A549 (cell line): ENCODE measurements at regions not wholly inside any gene's neighbourhood (a gene's known extent, or its start where the extent isn't known, plus 50 kb on each side); places are given as distances from the start of the nearest gene placed in this dataset.

Source experiments
- ATAC-seq, 2 experiments: fragments of 200-7000 bp in 1 of 2; fragments of >200 bp in 1 of 2; cut with Nextera tagmentation in 1 of 2; cut with Tn5 transposase in 1 of 2; 3 replicates each; pipeline versions ENCODE4 v1.8.0 to v1.9.1; 2018 to 2020; ENCODE audit warnings: mild to moderate bottlenecking in 1 of 2, moderate library complexity in 1 of 2
- CTCF ChIA-PET: fragments of 300-600 bp; sonication (Branson Sonifier 250); formaldehyde crosslinking; extraction: SDS; loops from one replicate; lab custom pipeline; 2021; ENCODE audit warnings: antibody characterized with exemption, inconsistent platforms; lab: Yijun Ruan, JAX
- POLR2A ChIA-PET: fragments of 350-600 bp; formaldehyde crosslinking; extraction: SDS; loops from one replicate; lab custom pipeline; 2021; ENCODE audit warnings: antibody characterized with exemption, inconsistent platforms; lab: Yijun Ruan, JAX
- DNase-seq, 2 experiments: peaks; one replicate each; pipeline versions ENCODE4 v3.0.0 to v3.0.0-alpha.2; 2011 to 2016; ENCODE audit warnings: low read depth in 1 of 2, low spot score in 1 of 2
- FAIRE-seq: peaks from 2 replicates; lab custom pipeline; 2011; peaks lifted over from hg19 to GRCh38; lab: Jason Lieb, UNC
- H3K27ac ChIP-seq, 2 experiments: fragments of >200 bp; sonication (Bioruptor Twin); formaldehyde crosslinking; 3 replicates each; pipeline ENCODE4 v1.5.1; 2016 to 2017
- H3K4me1 ChIP-seq: fragments of >200 bp; sonication (Bioruptor Twin); formaldehyde crosslinking; 3 replicates; pipeline ENCODE4 v1.6.1; 2016
- H3K4me2 ChIP-seq: fragments of >200 bp; sonication (Bioruptor Twin); formaldehyde crosslinking; 3 replicates; pipeline ENCODE4 v1.6.1; 2016
- H3K4me3 ChIP-seq: fragments of >200 bp; sonication (Bioruptor Twin); formaldehyde crosslinking; 3 replicates; pipeline ENCODE4 v1.5.1; 2016
- H3K9me3 ChIP-seq: fragments of >200 bp; sonication (Bioruptor Twin); formaldehyde crosslinking; 3 replicates; pipeline ENCODE4 v1.6.1; 2016
- CEBPB ChIP-seq, 2 experiments: fragments of >200 bp in 1 of 2; sonication (Bioruptor Twin) in 1 of 2; formaldehyde crosslinking in 1 of 2; IDR thresholded peaks; 2 replicates each; pipeline ENCODE4 v1.6.1; 2012 to 2016
- CHD2 ChIP-seq: fragments of 150-350 bp; IDR thresholded peaks from 2 replicates; pipeline ENCODE4 v1.6.1; 2014; ENCODE audit warnings: low read length; ENCODE audit not compliant: partially characterized antibody
- EP300 ChIP-seq, 2 experiments: fragments of >200 bp; sonication (Bioruptor Twin); formaldehyde crosslinking; IDR thresholded peaks; 2 replicates in 1 of 2; 3 replicates in 1 of 2; pipeline ENCODE4 v1.6.1; 2016 to 2017
- ESRRA ChIP-seq: fragments of 150-350 bp; IDR thresholded peaks from 2 replicates; pipeline ENCODE4 v1.6.1; 2014; ENCODE audit warnings: mild to moderate bottlenecking, low read length, borderline replicate concordance
- FOSL2 ChIP-seq, 2 experiments: fragments of 450-650 bp in 1 of 2; fragments of >200 bp in 1 of 2; sonication (Bioruptor Twin) in 1 of 2; formaldehyde crosslinking; IDR thresholded peaks; 2 replicates each; pipeline versions ENCODE4 v1.5.0 to v1.6.1; 2016 to 2020; ENCODE audit warnings: mild to moderate bottlenecking in 1 of 2, moderate library complexity in 1 of 2
- FOXS1 ChIP-seq: fragments of 250-450 bp; sonication (Bioruptor Pico); IDR thresholded peaks from 2 replicates; pipeline ENCODE4 v1.5.0; 2020; ENCODE audit warnings: mild to moderate bottlenecking, moderate library complexity
- GATA3 ChIP-seq: IDR thresholded peaks from 2 replicates; pipeline ENCODE4 v1.6.1; 2012; ENCODE audit warnings: borderline replicate concordance
- HOXB5 ChIP-seq: fragments of 250-450 bp; sonication (Bioruptor Pico); IDR thresholded peaks from 2 replicates; pipeline ENCODE4 v1.5.0; 2020; ENCODE audit warnings: mild to moderate bottlenecking, moderate library complexity
- JUN ChIP-seq, 2 experiments: fragments of >200 bp; sonication (Bioruptor Twin); formaldehyde crosslinking; IDR thresholded peaks; 2 replicates in 1 of 2; 3 replicates in 1 of 2; pipeline ENCODE4 v1.6.1; 2016 to 2017
- MAZ ChIP-seq: fragments of 150-350 bp; IDR thresholded peaks from 2 replicates; pipeline ENCODE4 v1.6.1; 2014; ENCODE audit warnings: antibody characterized with exemption, low read depth, low read length, borderline replicate concordance
- MYC ChIP-seq: IDR thresholded peaks from 2 replicates; pipeline ENCODE4 v1.6.1; 2012; ENCODE audit warnings: mild to moderate bottlenecking, inconsistent platforms, low read length, improper control_type of control experiment, borderline replicate concordance
- NPAS2 ChIP-seq: fragments of 250-450 bp; sonication (Bioruptor Pico); IDR thresholded peaks from 2 replicates; pipeline ENCODE4 v1.8.0; 2022; ENCODE audit warnings: mild to moderate bottlenecking, moderate library complexity, borderline replicate concordance
- POLR2A ChIP-seq: IDR thresholded peaks from 2 replicates; pipeline ENCODE4 v1.6.1; 2012; ENCODE audit warnings: mild to moderate bottlenecking, low read length
- RAD21 ChIP-seq, 2 experiments: fragments of >200 bp in 1 of 2; sonication (Bioruptor Twin) in 1 of 2; formaldehyde crosslinking in 1 of 2; IDR thresholded peaks in 1 of 2; conservative IDR thresholded peaks in 1 of 2; 2 replicates in 1 of 2; 3 replicates in 1 of 2; pipeline ENCODE4 v1.6.1; 2012 to 2018; ENCODE audit warnings: inconsistent platforms in 1 of 2
- RNF2 ChIP-seq: fragments of 200-600 bp; sonication (generic); IDR thresholded peaks from 2 replicates; pipeline ENCODE4 v1.6.1; 2016; ENCODE audit warnings: low read depth, mild to moderate bottlenecking, antibody characterized with exemption, moderate library complexity, borderline replicate concordance
- SREBF2 ChIP-seq: fragments of 450-650 bp; IDR thresholded peaks from 2 replicates; pipeline ENCODE4 v1.6.1; 2014; ENCODE audit warnings: mild to moderate bottlenecking, moderate library complexity
- TP53 ChIP-seq: fragments of 250-450 bp; sonication (Bioruptor Pico); IDR thresholded peaks from 2 replicates; pipeline ENCODE4 v1.5.0; 2021; ENCODE audit warnings: mild to moderate bottlenecking, moderate library complexity
- ZC3H11A ChIP-seq: fragments of 450-650 bp; IDR thresholded peaks from 2 replicates; pipeline ENCODE4 v1.6.1; 2014; ENCODE audit warnings: antibody characterized with exemption, mild to moderate bottlenecking
- WGBS: methylation state at CpG from one replicate; pipeline ENCODE4 v1.1.6; 2017; ENCODE audit errors: missing lambda C conversion rate; 5-methylcytosine and 5-hydroxymethylcytosine counted together
- TF ChIP-seq, protein P1 (sequence below): fragments of 150-350 bp; IDR thresholded peaks from 2 replicates; pipeline ENCODE4 v1.6.1; 2014; ENCODE audit warnings: low read depth, mild to moderate bottlenecking, low read length
- TF ChIP-seq, protein P2 (sequence below): fragments of >200 bp; sonication (Bioruptor Twin); formaldehyde crosslinking; IDR thresholded peaks from 3 replicates; pipeline ENCODE4 v1.5.1; 2016
- TF ChIP-seq, protein P3 (sequence below): fragments of 450-650 bp; IDR thresholded peaks from 2 replicates; pipeline ENCODE4 v1.6.1; 2014; ENCODE audit warnings: antibody characterized with exemption
- TF ChIP-seq, protein P4 (sequence below): fragments of >200 bp; sonication (Bioruptor Twin); formaldehyde crosslinking; IDR thresholded peaks from 3 replicates; pipeline ENCODE4 v1.6.1; 2016
- TF ChIP-seq, protein P5 (sequence below): fragments of 250-450 bp; sonication (Bioruptor Pico); IDR thresholded peaks from 2 replicates; pipeline ENCODE4 v1.5.0; 2020; ENCODE audit warnings: low read depth, mild to moderate bottlenecking, moderate library complexity
- TF ChIP-seq, protein P6 (sequence below): fragments of 250-450 bp; sonication (Bioruptor Pico); IDR thresholded peaks from 2 replicates; pipeline ENCODE4 v1.5.0; 2021; ENCODE audit warnings: mild to moderate bottlenecking, moderate library complexity, borderline replicate concordance

DNA sequence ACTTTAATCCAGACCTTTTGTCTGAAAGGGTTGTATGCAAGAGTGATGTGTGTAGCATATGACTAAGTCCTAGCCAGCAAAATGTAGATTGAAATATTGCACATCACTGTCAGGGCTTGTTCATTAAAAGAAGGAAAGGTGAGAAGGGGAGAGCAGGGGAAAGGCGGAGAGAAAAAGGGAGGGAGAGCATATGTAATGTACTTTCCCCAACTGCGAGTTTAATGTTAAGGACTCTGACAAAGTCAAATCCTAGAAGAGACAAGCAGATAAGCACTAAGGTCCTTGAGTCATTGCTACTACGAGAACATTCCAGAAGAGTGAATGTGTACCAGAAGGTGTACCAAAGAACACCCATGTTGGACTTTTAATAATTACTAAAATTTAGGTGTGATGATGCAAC lies 1336.7 kb downstream of the NSUN3 start:
- ATAC-seq (no peak), DNase-seq (no peak), FAIRE-seq (no peak)
- Histone ChIP-seq H3K4me3 (no peak overlapping the region), H3K4me2 (no peak overlapping the region), H3K9me3 (no peaks in the 10 kb centered on the region), H3K4me1 (no peaks in the 10 kb centered on the region), H3K27ac (no peak overlapping the region)
- POLR2A ChIA-PET: no interaction called here
- TF ChIP-seq NPAS2 (CRISPR knock-in tag): no peak
- no peak for TF ChIP-seq MAZ
- no peak for TF ChIP-seq GATA3
- TF ChIP-seq FOSL2 (IDR thresholded peaks at IDR 0.05): no peak
- no peak for TF ChIP-seq FOSL2 (CRISPR knock-in tag; IDR thresholded peaks at IDR 0.05)
- TF ChIP-seq ESRRA: no peak
- TF ChIP-seq EP300 (IDR thresholded peaks at IDR 0.05): no peak
- no peak for TF ChIP-seq TP53 (CRISPR knock-in tag)
- TF ChIP-seq POLR2A: no peak
- TF ChIP-seq, protein P1, sequence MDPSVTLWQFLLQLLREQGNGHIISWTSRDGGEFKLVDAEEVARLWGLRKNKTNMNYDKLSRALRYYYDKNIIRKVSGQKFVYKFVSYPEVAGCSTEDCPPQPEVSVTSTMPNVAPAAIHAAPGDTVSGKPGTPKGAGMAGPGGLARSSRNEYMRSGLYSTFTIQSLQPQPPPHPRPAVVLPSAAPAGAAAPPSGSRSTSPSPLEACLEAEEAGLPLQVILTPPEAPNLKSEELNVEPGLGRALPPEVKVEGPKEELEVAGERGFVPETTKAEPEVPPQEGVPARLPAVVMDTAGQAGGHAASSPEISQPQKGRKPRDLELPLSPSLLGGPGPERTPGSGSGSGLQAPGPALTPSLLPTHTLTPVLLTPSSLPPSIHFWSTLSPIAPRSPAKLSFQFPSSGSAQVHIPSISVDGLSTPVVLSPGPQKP: no peak
- no peak for TF ChIP-seq FOXS1 (CRISPR knock-in tag)
- TF ChIP-seq, protein P2, sequence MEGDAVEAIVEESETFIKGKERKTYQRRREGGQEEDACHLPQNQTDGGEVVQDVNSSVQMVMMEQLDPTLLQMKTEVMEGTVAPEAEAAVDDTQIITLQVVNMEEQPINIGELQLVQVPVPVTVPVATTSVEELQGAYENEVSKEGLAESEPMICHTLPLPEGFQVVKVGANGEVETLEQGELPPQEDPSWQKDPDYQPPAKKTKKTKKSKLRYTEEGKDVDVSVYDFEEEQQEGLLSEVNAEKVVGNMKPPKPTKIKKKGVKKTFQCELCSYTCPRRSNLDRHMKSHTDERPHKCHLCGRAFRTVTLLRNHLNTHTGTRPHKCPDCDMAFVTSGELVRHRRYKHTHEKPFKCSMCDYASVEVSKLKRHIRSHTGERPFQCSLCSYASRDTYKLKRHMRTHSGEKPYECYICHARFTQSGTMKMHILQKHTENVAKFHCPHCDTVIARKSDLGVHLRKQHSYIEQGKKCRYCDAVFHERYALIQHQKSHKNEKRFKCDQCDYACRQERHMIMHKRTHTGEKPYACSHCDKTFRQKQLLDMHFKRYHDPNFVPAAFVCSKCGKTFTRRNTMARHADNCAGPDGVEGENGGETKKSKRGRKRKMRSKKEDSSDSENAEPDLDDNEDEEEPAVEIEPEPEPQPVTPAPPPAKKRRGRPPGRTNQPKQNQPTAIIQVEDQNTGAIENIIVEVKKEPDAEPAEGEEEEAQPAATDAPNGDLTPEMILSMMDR: no peak
- TF ChIP-seq, protein P3, sequence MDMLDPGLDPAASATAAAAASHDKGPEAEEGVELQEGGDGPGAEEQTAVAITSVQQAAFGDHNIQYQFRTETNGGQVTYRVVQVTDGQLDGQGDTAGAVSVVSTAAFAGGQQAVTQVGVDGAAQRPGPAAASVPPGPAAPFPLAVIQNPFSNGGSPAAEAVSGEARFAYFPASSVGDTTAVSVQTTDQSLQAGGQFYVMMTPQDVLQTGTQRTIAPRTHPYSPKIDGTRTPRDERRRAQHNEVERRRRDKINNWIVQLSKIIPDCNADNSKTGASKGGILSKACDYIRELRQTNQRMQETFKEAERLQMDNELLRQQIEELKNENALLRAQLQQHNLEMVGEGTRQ: no peak
- TF ChIP-seq, protein P4, sequence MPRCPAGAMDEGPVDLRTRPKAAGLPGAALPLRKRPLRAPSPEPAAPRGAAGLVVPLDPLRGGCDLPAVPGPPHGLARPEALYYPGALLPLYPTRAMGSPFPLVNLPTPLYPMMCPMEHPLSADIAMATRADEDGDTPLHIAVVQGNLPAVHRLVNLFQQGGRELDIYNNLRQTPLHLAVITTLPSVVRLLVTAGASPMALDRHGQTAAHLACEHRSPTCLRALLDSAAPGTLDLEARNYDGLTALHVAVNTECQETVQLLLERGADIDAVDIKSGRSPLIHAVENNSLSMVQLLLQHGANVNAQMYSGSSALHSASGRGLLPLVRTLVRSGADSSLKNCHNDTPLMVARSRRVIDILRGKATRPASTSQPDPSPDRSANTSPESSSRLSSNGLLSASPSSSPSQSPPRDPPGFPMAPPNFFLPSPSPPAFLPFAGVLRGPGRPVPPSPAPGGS: no peak
- no peak for TF ChIP-seq HOXB5 (CRISPR knock-in tag)
- TF ChIP-seq RNF2: no peak
- TF ChIP-seq CEBPB (IDR thresholded peaks at IDR 0.05): no peak
- no peak for TF ChIP-seq SREBF2
- TF ChIP-seq RAD21 (conservative IDR thresholded peaks at IDR 0.05 in 1 of 2, IDR thresholded peaks at IDR 0.05 in 1 of 2): no peak
- TF ChIP-seq MYC: no peak
- no peak for TF ChIP-seq CHD2
- CTCF ChIA-PET: no interaction called here
- 48% methylated on average over 3 of the region's 3 CpGs for WGBS

DNA sequence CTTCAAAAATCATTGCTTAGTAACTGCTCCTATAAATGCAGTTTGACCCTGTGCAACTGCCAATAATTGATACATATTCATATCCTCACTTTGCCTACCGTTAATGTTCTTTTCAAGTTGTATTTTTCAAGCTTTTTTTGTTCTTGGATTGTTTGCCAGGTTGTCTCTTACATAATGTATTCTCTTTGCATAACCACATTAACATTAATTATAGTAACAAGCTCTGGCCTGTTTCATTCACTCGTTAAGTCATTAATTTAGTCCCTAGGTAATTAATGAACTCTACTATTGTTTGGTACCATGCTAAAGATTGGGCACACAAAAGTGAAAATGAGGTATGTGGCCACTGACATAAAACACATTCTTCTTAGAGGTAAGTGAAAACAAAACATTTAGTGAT lies 1338.8 kb downstream of the NSUN3 start:
- 52% methylated on average over 2 of the region's 2 CpGs for WGBS
- ChIA-PET CTCF (no interaction called here), POLR2A (no interaction called here)
- ATAC-seq (no peak), DNase-seq (no peak), FAIRE-seq (no peak)
- TF ChIP-seq RNF2 (no peak), ESRRA (no peak), ZC3H11A (no peak), HOXB5 (CRISPR knock-in tag) (no peak), JUN (IDR thresholded peaks at IDR 0.05) (no peak)
- TF ChIP-seq, protein P5, sequence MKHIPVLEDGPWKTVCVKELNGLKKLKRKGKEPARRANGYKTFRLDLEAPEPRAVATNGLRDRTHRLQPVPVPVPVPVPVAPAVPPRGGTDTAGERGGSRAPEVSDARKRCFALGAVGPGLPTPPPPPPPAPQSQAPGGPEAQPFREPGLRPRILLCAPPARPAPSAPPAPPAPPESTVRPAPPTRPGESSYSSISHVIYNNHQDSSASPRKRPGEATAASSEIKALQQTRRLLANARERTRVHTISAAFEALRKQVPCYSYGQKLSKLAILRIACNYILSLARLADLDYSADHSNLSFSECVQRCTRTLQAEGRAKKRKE (CRISPR knock-in tag): no peak
- TF ChIP-seq, protein P6, sequence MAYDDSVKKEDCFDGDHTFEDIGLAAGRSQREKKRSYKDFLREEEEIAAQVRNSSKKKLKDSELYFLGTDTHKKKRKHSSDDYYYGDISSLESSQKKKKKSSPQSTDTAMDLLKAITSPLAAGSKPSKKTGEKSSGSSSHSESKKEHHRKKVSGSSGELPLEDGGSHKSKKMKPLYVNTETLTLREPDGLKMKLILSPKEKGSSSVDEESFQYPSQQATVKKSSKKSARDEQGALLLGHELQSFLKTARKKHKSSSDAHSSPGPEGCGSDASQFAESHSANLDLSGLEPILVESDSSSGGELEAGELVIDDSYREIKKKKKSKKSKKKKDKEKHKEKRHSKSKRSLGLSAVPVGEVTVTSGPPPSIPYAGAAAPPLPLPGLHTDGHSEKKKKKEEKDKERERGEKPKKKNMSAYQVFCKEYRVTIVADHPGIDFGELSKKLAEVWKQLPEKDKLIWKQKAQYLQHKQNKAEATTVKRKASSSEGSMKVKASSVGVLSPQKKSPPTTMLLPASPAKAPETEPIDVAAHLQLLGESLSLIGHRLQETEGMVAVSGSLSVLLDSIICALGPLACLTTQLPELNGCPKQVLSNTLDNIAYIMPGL (CRISPR knock-in tag): no peak
- Histone ChIP-seq H3K4me1 (no peaks in the 10 kb centered on the region), H3K9me3 (no peaks in the 10 kb centered on the region), H3K27ac (no peak overlapping the region), H3K4me2 (no peak overlapping the region), H3K4me3 (no peak overlapping the region)
